GM21528 (cell line): ENCODE measurements at regions not wholly inside any gene's neighbourhood (a gene's known extent, or its start where the extent isn't known, plus 50 kb on each side); places are given as distances from the start of the nearest gene placed in this dataset.

Experiments used
- ATAC-seq: cut with Tn5 transposase; IDR thresholded peaks from one replicate; pipeline ENCODE4 v1.9.1; 2021; ENCODE audit warnings: mild to moderate bottlenecking, moderate library complexity; ENCODE audit not compliant: unreplicated experiment, low FRiP score

DNA sequence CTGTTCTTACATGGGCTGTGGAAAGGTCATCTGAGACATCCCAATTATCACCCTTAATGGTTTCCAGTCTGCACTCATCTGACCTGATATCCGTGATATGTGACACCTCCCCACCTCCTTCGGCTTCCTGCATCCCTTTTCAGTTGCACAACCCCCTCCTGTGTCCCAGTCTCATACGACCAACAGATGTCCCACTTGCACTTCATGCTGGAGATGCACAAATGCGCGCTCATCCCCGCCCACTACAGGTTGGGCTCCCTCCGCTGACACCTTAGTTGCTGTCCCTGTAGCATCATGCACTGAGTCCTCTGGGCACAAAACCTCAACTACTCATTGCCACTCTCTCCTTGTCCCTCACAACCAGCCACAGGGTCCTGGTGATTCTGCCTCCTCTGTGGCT, 94.4 kb downstream of the MIS18A start:
- no peak for ATAC-seq

DNA sequence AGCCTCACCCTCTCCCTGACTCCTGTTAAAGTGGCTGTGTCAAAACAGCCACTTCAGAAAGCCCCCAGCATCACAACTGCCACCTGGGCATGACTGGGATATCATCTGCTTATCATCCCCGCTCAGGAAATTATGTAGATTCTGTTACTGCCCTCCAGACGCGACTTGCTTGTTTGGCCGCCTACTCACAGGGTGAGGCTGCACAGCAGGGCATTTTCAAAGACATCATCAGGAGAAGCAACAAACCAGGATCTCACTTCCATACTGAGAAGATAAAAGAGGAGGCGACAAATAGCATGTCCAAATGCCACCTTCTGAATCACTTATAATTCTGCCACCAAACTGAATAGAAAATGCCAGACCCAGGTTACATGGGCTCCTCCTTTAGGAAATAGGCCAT, 94.8 kb downstream of the MIS18A start:
- no peak for ATAC-seq

DNA sequence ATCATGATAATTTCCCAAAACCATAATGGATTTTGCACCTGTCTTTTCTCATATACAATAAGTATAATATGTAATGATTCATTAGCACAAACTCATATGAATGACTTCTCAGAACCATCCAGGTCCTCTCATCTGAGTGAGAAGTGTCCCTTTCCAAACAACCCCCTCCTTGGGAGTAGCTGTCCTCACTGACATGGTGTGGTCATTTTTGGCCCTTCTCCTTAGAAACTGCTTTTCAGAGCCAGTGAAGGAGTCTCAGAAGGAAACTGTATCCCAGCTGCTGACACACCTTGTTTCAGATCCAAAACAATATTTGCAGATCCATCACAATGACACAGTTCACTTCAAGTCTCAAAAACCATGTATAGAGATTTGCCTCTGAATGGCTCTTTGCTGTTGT, 95.5 kb downstream of the MIS18A start:
- no peak for ATAC-seq

GRCh38 chr21:32182449-32182848, 96.4 kb downstream of the MIS18A start:
- no peak for ATAC-seq

DNA sequence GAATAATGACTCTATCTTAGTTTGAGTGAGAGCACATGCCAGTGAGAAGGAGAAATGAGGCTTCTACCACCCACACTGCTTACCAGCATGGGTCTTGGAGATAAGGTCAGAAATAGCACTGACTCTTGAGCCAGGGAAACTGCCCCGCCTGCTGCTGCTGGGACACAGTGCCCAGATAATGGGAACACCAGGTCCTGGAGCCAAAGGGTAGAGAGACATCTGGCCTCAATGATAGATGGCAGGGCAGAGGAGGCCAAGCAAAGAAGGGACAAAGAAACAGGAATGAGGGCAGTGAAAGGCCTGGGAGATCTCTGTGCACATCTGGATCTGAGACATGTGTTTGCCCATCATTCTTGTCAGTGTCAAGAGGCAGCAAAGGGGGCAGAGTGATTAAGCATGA, 97.4 kb downstream of the MIS18A start:
- ATAC-seq = no peak

- no peak for ATAC-seq
Observed at GRCh38 chr21:32174819-32175218, 104.0 kb downstream of the MIS18A start.

GRCh38 chr21:32173121-32173724, 105.6 kb downstream of the MIS18A start:
- no peak for ATAC-seq

GRCh38 chr21:32172106-32172505, 106.7 kb downstream of the MIS18A start:
- ATAC-seq = no peak

- ATAC-seq = no peak
Observed at GRCh38 chr21:32167513-32167912, 111.3 kb downstream of the MIS18A start.

DNA sequence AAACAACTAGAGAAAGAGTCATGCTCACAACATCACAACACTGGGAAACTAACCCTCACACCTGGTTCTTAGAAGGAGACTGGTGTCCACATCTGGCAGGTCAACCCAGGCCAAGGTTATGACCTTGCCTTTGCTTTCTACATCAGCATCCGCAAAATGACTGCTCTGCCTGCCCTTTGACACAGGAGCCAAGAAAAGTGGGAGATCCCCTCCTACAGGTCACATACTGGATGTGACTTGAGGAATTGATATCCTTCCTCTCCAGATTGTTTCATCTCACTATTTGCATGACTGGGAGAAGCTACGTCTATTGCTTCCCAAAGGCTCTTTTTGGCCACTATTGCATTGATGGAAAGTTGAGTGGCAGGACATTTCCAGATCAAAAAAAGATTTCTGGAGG, 115.5 kb downstream of the MIS18A start:
- ATAC-seq = no peak

DNA sequence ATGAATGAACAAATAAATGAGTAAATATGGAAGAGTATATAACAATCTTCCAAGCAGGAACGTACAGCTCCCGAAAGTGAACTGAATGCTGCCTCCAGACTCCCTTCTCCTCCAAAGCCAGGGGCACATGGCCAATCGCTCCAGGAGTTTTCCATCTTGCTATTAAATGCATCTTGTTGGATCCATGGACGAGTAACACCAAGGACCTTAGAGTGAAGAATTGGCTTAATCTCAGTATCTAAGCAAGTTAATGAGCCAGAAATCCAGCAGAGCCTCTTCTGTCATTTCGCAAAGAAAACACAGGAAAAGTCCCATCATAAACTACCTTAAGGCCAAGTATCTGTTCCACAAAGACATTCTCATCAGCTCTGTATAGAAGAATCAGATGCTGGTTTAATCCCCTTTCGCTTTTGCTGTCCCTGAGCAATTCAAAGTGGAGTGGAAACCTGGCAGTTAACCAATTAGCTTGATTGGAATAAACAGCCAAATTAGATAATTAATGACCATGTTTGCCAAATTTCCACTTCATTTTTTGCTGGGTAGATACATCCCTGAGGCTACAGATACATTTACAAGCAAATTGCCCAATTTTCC, 116.0 kb downstream of the MIS18A start:
- ATAC-seq = no peak

- ATAC-seq = no peak
Observed at GRCh38 chr21:32155226-32155625, 123.6 kb downstream of the MIS18A start.

- ATAC-seq = no peak
Observed at GRCh38 chr21:32147041-32147440, 131.8 kb downstream of the MIS18A start.

GRCh38 chr21:32144851-32145250, 134.0 kb downstream of the MIS18A start:
- no peak for ATAC-seq

GRCh38 chr21:32143241-32143939, 135.5 kb downstream of the MIS18A start:
- ATAC-seq = no peak

GRCh38 chr21:32141318-32141633, 137.6 kb downstream of the MIS18A start:
- no peak for ATAC-seq

DNA sequence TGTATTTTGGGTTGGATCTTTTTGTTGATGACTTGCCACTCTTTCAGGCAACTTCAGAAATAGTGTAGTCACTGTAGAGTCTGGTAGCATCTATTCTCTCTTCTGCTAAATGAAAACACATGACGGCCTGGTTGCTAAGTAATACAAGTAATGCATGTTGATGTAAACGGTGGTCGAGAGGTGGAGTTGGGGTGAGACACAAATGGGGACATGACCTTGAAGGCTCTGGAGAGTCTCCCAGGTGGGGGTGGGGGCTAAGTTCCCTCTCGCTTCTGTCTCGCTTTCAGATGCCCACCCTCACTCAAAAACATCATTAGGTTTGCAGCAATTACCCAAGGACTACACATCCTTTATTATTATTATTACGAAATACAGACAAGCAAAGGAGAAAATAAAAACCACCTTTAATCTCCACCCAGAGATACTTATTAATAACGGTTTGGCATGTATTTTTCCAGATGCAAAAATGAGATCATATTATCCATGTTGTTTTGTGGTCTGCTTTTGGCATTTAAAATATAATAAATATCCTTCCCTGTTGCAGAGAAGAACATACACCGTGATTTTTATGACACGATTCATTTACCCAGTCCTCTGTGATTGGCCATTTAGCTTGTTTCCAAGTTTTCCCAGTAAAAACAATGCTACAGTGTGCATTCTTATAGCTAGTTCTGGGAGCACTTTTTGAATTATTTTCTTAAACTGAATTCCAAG, 138.1 kb downstream of the MIS18A start:
- ATAC-seq = no peak

DNA sequence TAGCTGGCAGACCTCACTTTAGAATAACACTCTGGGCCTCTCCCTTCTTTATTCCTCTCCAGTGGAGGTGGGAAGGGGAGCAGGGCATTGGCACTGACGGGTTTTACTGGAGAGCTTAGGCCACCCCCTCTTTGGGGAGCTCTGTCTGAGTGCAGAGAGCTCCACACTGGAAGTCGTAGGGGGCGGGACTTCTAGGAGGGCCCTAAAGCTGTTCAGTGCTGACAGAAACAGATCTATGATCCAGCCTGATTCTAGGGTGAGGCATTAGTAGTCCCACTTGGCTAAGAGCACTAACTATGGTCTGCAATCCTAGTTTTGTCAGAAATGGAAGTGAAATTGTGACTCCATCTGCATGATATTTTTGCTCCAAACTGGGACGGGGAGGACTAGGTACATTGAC, 138.7 kb downstream of the MIS18A start:
- ATAC-seq = no peak

- ATAC-seq = no peak
Observed at GRCh38 chr21:32138658-32139057, 140.2 kb downstream of the MIS18A start.

DNA sequence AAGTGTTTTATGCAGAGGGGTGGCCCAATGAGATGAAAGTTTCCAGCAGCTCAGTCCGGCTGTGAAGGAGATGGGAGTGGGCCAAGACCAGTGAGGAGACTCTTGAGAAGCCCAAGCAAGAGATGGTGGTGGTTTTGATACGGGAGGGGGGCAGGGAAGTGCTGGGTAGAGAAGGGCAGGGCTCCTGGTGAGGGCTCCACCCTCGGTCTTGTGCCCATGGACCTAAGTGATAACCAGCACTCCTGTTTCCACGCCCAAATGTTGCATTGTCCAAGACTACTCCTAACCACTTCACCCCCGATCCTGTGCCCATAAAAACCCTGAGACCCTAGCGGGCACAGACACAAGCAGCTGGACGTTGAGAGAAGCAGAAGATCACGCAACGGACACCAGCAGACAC, 140.9 kb downstream of the MIS18A start:
- ATAC-seq = no peak

DNA sequence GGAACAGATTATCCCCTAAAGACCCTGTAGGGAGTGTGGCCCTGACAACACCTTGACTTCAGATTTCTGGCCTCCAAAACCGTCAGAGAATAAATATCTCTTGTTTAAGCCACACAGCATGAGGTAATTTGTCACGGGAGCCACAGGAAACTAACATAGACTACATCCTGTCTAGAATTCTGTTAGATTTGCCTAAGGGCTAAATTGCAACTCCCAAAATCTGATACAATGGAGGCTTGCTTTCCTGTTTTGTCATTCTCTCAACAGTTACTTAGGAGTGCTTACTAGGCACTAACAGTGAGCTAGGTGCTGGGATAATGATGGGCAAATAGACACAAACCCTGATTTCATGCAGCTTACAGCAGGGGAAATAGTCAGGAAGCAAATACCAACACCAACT, 141.6 kb downstream of the MIS18A start:
- no peak for ATAC-seq

DNA sequence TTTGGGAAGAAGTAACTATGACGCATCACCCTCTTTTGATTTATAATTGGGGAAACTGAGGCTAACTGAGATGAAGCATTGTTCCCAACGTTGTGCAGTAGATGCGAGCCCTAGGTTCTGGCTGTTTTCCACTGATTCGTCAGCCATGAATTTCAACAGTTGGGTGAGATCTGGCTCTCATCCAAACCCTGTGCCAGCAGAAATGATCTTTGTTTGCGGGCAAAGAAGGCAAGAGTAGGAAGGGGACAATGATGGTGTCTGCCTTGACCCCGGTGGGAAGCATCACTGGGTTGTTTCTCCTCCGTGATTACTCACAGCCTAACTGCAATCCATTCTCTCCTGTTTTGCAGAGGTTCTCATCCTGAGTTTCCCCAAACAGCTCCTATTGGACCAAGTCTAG, 142.3 kb downstream of the MIS18A start:
- ATAC-seq = no peak
